ENCODE measurements at regions not wholly inside any gene's neighbourhood (a gene's known extent, or its start where the extent isn't known, plus 50 kb on each side); places are given as distances from the start of the nearest gene placed in this dataset.

DNA sequence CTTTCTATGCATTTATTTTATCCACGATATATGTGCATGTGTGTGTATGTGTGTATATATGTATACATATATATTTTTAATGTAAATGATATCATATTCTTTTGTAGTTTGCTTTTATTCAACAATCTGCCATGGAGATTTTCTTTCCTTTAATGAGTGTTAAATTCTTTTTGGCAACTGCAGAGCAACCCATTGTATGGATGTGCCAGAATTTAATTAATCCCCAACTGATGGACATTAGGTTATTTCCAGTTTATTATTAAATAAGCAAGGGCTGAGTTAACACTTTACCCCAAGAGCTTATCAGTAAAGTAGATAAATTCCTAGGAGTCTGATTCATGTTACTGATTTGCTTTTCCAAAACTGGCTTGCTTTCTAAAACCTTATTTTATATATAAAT lies 58.9 kb upstream of the CD28 start:
- no peak for TF ChIP-seq EP300 (IDR thresholded peaks at IDR 0.05)
- TF ChIP-seq, protein P1, sequence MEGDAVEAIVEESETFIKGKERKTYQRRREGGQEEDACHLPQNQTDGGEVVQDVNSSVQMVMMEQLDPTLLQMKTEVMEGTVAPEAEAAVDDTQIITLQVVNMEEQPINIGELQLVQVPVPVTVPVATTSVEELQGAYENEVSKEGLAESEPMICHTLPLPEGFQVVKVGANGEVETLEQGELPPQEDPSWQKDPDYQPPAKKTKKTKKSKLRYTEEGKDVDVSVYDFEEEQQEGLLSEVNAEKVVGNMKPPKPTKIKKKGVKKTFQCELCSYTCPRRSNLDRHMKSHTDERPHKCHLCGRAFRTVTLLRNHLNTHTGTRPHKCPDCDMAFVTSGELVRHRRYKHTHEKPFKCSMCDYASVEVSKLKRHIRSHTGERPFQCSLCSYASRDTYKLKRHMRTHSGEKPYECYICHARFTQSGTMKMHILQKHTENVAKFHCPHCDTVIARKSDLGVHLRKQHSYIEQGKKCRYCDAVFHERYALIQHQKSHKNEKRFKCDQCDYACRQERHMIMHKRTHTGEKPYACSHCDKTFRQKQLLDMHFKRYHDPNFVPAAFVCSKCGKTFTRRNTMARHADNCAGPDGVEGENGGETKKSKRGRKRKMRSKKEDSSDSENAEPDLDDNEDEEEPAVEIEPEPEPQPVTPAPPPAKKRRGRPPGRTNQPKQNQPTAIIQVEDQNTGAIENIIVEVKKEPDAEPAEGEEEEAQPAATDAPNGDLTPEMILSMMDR (IDR thresholded peaks at IDR 0.05) = no peak
- TF ChIP-seq, protein P2, sequence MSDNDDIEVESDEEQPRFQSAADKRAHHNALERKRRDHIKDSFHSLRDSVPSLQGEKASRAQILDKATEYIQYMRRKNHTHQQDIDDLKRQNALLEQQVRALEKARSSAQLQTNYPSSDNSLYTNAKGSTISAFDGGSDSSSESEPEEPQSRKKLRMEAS (IDR thresholded peaks at IDR 0.05) = no peak
- no peak for TF ChIP-seq BHLHE40 (IDR thresholded peaks at IDR 0.05; ENCODE audit: low read depth, low read length)
- TF ChIP-seq ZNF302 (CRISPR knock-in tag; IDR thresholded peaks at IDR 0.05) = no peak

Data from A549 (cell line).